OCI-LY7 (cell line): ENCODE measurements at regions not wholly inside any gene's neighbourhood (a gene's known extent, or its start where the extent isn't known, plus 50 kb on each side); places are given as distances from the start of the nearest gene placed in this dataset.

Experiments used
- BruUV-seq: library from RNA; stranded (reverse); fragments of 400-500 nt; replicated peaks from 2 replicates; lab custom pipeline; 2021; lab: Mats Ljungman, UMichigan
- CTCF ChIA-PET: fragments of 300-600 bp; sonication (Branson Sonifier 250); formaldehyde crosslinking; loops from one replicate; lab custom pipeline; 2022; ENCODE audit warnings: antibody characterized with exemption; ENCODE audit not compliant: unreplicated experiment; lab: Charles Lee
- POLR2A ChIA-PET: fragments of 300-600 bp; sonication (Branson Sonifier 250); formaldehyde crosslinking; loops from one replicate; lab custom pipeline; 2022; ENCODE audit warnings: antibody characterized with exemption; lab: Charles Lee
- DNase-seq: peaks from one replicate; pipeline ENCODE4 v3.0.0-alpha.2; 2015; ENCODE audit warnings: low spot score
- H2AFZ ChIP-seq: fragments of 200-600 bp; sonication (generic), shearing (Covaris generic); 2 replicates; pipeline ENCODE4 v1.6.1; 2014; ENCODE audit warnings: mild to moderate bottlenecking, antibody characterized with exemption, low read length, moderate library complexity
- H3K27ac ChIP-seq: fragments of 200-600 bp; sonication (generic); 2 replicates; pipeline ENCODE4 v1.5.1; 2014; ENCODE audit warnings: mixed run types, low read depth, mild to moderate bottlenecking, moderate library complexity, low read length, inconsistent platforms; ENCODE audit not compliant: poor library complexity, severe bottlenecking
- H3K36me3 ChIP-seq: fragments of 200-600 bp; sonication (generic); 2 replicates; pipeline ENCODE4 v1.6.1; 2014; ENCODE audit warnings: mild to moderate bottlenecking, antibody characterized with exemption, low read length, moderate library complexity, mixed read lengths; ENCODE audit not compliant: insufficient read depth
- H3K4me1 ChIP-seq: fragments of 200-600 bp; sonication (generic); 2 replicates; pipeline ENCODE4 v1.5.1; 2014; ENCODE audit warnings: mild to moderate bottlenecking, low read length; ENCODE audit not compliant: insufficient read depth, poor library complexity, severe bottlenecking
- H3K4me2 ChIP-seq: fragments of 200-600 bp; sonication (generic); 2 replicates; pipeline ENCODE4 v1.6.1; 2014; ENCODE audit warnings: mild to moderate bottlenecking, low read length
- H3K4me3 ChIP-seq: fragments of 200-600 bp; sonication (generic); 2 replicates; pipeline ENCODE4 v1.5.1; 2014; ENCODE audit warnings: mild to moderate bottlenecking, low read depth, low read length; ENCODE audit not compliant: poor library complexity, severe bottlenecking
- H3K79me2 ChIP-seq: fragments of 200-600 bp; sonication (generic); 2 replicates; pipeline ENCODE4 v1.6.1; 2016; ENCODE audit warnings: low read depth, mild to moderate bottlenecking, low read length, moderate library complexity, mixed read lengths; ENCODE audit not compliant: insufficient read depth
- H3K9me2 ChIP-seq: fragments of 200-600 bp; sonication (generic); 2 replicates; pipeline ENCODE4 v1.6.1; 2016; ENCODE audit warnings: mild to moderate bottlenecking, low read length, mixed read lengths; ENCODE audit not compliant: insufficient read depth
- H3K9me3 ChIP-seq: fragments of 200-600 bp; sonication (generic); 2 replicates; pipeline ENCODE4 v1.6.1; 2014; ENCODE audit warnings: mild to moderate bottlenecking, mixed run types, low read length, mixed read lengths
- H4K20me1 ChIP-seq: fragments of 200-600 bp; sonication (generic); 2 replicates; pipeline ENCODE4 v1.6.1; 2014; ENCODE audit warnings: mild to moderate bottlenecking, antibody characterized with exemption, low read length, moderate library complexity, mixed read lengths; ENCODE audit not compliant: insufficient read depth
- EZH2phosphoT487 ChIP-seq: fragments of 200-600 bp; sonication (generic); IDR thresholded peaks from 2 replicates; pipeline ENCODE4 v1.6.1; 2018; ENCODE audit warnings: low read depth, borderline replicate concordance, mild to moderate bottlenecking, mixed run types, antibody characterized with exemption, low read length, moderate library complexity, mixed read lengths
- intact Hi-C: fragments of 100-400 bp; cut with micrococcal nuclease; formaldehyde crosslinking; loops from one replicate; pipeline ENCODE4 v1.10.0; 2022; ENCODE audit not compliant: unreplicated experiment
- TF ChIP-seq, protein P1 (sequence below): fragments of 200-600 bp; sonication (generic); conservative IDR thresholded peaks from 2 replicates; pipeline ENCODE4 v1.5.1; 2014; ENCODE audit warnings: mild to moderate bottlenecking, antibody characterized with exemption, low read length, moderate library complexity, mixed read lengths

DNA sequence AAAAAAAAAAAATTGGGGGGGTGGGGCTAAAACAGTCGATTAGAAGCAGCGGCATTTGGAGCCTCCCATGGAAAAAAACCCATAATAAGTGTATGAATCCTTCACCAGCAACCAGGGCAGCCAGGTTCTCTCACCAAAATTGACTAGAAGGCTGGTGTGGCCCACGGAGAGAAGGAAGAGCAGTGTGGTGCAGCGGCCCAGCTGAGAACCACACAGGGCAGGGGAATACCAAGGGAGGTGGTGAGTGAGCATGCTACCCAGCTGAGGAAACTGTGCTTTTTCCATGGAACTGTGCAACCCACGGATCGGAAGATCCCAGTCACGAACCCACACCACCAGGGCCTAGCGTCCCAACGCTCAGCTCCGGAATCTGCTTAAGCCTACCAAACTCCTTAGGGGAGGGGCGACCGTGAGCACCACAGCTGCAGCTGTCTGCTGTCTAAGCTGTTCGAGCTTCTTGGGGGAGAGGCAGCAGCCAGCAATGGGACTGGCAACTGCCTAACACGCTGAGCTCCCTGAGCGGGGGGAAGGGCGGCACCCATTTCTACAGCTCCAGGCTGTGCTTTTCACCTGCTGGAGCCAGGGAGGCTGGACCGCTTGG lies 1037.2 kb upstream of the ACVR2A start:
- ChIA-PET CTCF (no interaction called here), POLR2A (no interaction called here)
- Histone ChIP-seq H3K79me2 (no peaks in the 10 kb centered on the region), H3K27ac (no peak overlapping the region), H4K20me1 (no peaks in the 10 kb centered on the region), H3K9me2 (no peaks in the 10 kb centered on the region), H3K9me3 (no peaks in the 10 kb centered on the region), H3K4me3 (no peak overlapping the region), H3K36me3 (no peaks in the 10 kb centered on the region), H3K4me1 (no peaks in the 10 kb centered on the region), H2AFZ (no peak overlapping the region), H3K4me2 (no peak overlapping the region)
- intact Hi-C loops: no loop called here
- BruUV-seq: no TSS peak
- TF ChIP-seq EZH2phosphoT487: no peak
- TF ChIP-seq, protein P1, sequence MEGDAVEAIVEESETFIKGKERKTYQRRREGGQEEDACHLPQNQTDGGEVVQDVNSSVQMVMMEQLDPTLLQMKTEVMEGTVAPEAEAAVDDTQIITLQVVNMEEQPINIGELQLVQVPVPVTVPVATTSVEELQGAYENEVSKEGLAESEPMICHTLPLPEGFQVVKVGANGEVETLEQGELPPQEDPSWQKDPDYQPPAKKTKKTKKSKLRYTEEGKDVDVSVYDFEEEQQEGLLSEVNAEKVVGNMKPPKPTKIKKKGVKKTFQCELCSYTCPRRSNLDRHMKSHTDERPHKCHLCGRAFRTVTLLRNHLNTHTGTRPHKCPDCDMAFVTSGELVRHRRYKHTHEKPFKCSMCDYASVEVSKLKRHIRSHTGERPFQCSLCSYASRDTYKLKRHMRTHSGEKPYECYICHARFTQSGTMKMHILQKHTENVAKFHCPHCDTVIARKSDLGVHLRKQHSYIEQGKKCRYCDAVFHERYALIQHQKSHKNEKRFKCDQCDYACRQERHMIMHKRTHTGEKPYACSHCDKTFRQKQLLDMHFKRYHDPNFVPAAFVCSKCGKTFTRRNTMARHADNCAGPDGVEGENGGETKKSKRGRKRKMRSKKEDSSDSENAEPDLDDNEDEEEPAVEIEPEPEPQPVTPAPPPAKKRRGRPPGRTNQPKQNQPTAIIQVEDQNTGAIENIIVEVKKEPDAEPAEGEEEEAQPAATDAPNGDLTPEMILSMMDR: no peak
- DNase-seq: no peak

DNA sequence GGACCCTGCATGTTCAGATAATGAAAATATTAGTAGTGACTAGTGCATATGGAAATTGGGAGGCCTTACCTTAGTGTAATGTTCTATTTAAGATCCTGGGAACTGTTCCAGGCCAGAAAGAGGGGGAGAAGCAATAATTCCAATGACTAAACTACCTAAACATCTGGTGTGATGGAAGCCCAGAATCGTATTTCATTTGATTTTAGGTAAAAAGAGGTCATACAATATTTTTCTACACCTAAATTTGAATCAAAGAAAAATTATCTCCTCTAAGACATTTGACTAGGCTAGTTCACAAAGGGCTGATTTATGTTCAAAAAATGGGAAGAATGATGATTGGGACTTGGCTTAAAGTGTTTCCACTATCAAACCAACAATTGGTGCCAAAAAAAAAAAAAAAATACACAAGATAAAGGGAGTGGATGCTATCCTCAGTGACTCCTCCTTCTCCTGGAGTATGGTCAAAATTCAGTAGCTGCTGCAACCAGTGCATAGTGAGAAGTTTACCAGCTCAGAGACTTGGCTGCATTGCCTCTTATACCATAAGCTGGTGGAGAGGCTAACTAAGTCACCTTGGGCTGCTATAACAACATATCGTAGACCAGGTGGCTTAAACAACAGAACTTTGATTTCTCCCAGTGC lies 1038.3 kb upstream of the ACVR2A start:
- no peaks in the 10 kb centered on the region for H3K9me2 ChIP-seq
- H3K79me2 ChIP-seq: no peaks in the 10 kb centered on the region
- H3K4me3 ChIP-seq: no peak overlapping the region
- BruUV-seq: no TSS peak
- no peak overlapping the region for H2AFZ ChIP-seq
- no peaks in the 10 kb centered on the region for H3K4me1 ChIP-seq
- POLR2A ChIA-PET: interaction anchor here (0.7 kb wide), 1 partner anchor 13 kb away, joined by 3 read pairs; no protein-coding TSS in a partner anchor
- no peaks in the 10 kb centered on the region for H3K36me3 ChIP-seq
- no peaks in the 10 kb centered on the region for H3K9me3 ChIP-seq
- CTCF ChIA-PET: no interaction called here
- DNase-seq: no peak
- TF ChIP-seq, protein P1: no peak
- H4K20me1 ChIP-seq: no peaks in the 10 kb centered on the region
- H3K4me2 ChIP-seq: no peak overlapping the region
- H3K27ac ChIP-seq: no peak overlapping the region
- intact Hi-C loops: no loop called here

DNA sequence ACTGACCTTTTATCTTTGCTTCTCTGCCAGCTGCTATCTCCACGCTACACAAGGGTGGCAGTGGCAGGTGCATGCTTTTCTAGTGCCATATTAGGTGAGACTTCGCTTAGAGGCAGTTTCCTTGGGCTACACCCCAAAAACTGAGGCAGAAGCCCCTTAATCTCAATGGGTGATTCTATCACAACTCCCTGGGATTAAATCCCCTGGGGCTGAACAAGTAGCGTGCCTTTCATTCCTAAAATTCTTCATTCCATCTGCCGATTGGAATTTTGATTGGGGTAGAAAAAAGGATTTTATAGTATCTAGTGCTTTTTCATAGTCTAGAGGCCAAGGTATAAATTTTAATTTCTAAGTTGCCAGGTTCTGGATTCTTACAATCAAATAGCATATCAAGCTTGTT lies 1040.5 kb upstream of the ACVR2A start:
- Histone ChIP-seq H3K79me2 (no peaks in the 10 kb centered on the region), H3K36me3 (no peaks in the 10 kb centered on the region), H2AFZ (no peak overlapping the region), H3K27ac (no peak overlapping the region), H3K4me2 (no peak overlapping the region), H3K4me3 (no peak overlapping the region), H3K9me2 (no peaks in the 10 kb centered on the region), H3K9me3 (no peaks in the 10 kb centered on the region), H3K4me1 (no peaks in the 10 kb centered on the region), H4K20me1 (no peaks in the 10 kb centered on the region)
- no peak for TF ChIP-seq EZH2phosphoT487
- TF ChIP-seq, protein P1: no peak
- intact Hi-C loops: no loop called here
- CTCF ChIA-PET: no interaction called here
- DNase-seq: no peak
- POLR2A ChIA-PET: no interaction called here
- BruUV-seq: no TSS peak
